Thoracic aorta (tissue), 2 donors: ENCODE measurements at regions not wholly inside any gene's neighbourhood (a gene's known extent, or its start where the extent isn't known, plus 50 kb on each side); places are given as distances from the start of the nearest gene placed in this dataset.

ENCODE experiments used
- ATAC-seq: fragments of 150-250 bp; one replicate; pipeline ENCODE4 v1.8.0; 2017; ENCODE audit warnings: low read depth; ENCODE audit not compliant: insufficient number of reproducible peaks, low FRiP score
- DNase-seq: peaks from one replicate; pipeline ENCODE4 v3.0.0-alpha.2; 2020; ENCODE audit warnings: low spot score
- H3K27ac ChIP-seq, 2 donors: fragments of 200-600 bp; sonication (generic); 1 replicate in 1 of 2; 2 replicates in 1 of 2; pipeline ENCODE4 v1.5.1; 2016; ENCODE audit warnings: mild to moderate bottlenecking in 2 of 2, moderate library complexity in 2 of 2
- H3K27me3 ChIP-seq: fragments of 200-600 bp; sonication (generic); replicated peaks from 2 replicates; pipeline ENCODE4 v1.6.0; 2016; ENCODE audit warnings: mild to moderate bottlenecking; ENCODE audit not compliant: insufficient read depth
- H3K36me3 ChIP-seq: fragments of 200-600 bp; sonication (generic); one replicate; pipeline ENCODE4 v1.5.1; 2016
- H3K4me1 ChIP-seq, 2 donors: fragments of 200-600 bp; sonication (generic); 1 replicate in 1 of 2; 2 replicates in 1 of 2; pipeline versions ENCODE4 v1.5.1 to v1.6.0; 2016; ENCODE audit warnings: low read depth in 2 of 2, mild to moderate bottlenecking in 1 of 2; ENCODE audit not compliant: control insufficient read depth in 1 of 2
- H3K4me3 ChIP-seq: fragments of 200-600 bp; sonication (generic); 2 replicates; pipeline ENCODE4 v1.5.1; 2016; ENCODE audit warnings: mild to moderate bottlenecking
- H3K9me3 ChIP-seq: fragments of 200-600 bp; sonication (generic); 2 replicates; pipeline ENCODE4 v1.5.1; 2016
- TF ChIP-seq, protein P1 (sequence below): fragments of 200-600 bp; sonication (generic); IDR thresholded peaks from one replicate; pipeline ENCODE4 v1.5.1; 2019; ENCODE audit warnings: antibody characterized with exemption

- Histone ChIP-seq H3K4me1 (no peaks in the 10 kb centered on the region), H3K36me3 (no peaks in the 10 kb centered on the region), H3K27me3 (no peaks in the 10 kb centered on the region), H3K4me3 (no peak overlapping the region), H3K9me3 (no peaks in the 10 kb centered on the region), H3K27ac (no peak overlapping the region)
- DNase-seq (no peak), ATAC-seq (no peak)
- TF ChIP-seq, protein P1, sequence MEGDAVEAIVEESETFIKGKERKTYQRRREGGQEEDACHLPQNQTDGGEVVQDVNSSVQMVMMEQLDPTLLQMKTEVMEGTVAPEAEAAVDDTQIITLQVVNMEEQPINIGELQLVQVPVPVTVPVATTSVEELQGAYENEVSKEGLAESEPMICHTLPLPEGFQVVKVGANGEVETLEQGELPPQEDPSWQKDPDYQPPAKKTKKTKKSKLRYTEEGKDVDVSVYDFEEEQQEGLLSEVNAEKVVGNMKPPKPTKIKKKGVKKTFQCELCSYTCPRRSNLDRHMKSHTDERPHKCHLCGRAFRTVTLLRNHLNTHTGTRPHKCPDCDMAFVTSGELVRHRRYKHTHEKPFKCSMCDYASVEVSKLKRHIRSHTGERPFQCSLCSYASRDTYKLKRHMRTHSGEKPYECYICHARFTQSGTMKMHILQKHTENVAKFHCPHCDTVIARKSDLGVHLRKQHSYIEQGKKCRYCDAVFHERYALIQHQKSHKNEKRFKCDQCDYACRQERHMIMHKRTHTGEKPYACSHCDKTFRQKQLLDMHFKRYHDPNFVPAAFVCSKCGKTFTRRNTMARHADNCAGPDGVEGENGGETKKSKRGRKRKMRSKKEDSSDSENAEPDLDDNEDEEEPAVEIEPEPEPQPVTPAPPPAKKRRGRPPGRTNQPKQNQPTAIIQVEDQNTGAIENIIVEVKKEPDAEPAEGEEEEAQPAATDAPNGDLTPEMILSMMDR = no peak
Observed at GRCh38 chr6:8688821-8689220, 253.5 kb upstream of the SLC35B3 start.

DNA sequence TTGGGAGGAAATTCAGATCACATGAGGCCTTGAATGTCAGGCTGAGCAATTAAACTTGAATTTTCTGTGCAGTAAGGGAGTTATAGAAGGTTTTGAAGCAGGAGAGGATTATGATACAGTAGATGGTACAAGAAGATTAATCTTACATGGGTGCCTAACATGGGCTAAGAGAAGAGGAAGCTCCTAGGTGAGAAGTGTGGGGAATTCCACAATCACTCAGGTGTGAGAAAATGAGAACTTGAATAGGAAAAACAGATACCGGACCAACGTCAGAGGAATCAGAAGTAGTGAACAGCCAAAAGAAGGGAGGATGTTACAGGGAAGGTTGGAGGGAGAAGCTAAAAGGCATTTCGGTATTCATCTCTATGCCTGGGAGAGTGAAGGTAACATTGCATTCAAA, 250.7 kb upstream of the SLC35B3 start:
- Histone ChIP-seq H3K36me3 (no peaks in the 10 kb centered on the region), H3K27ac (no peak overlapping the region), H3K9me3 (no peaks in the 10 kb centered on the region), H3K4me1 (no peaks in the 10 kb centered on the region), H3K4me3 (no peak overlapping the region), H3K27me3 (no peaks in the 10 kb centered on the region)
- ATAC-seq = no peak
- TF ChIP-seq, protein P1 = no peak
- DNase-seq = no peak

DNA sequence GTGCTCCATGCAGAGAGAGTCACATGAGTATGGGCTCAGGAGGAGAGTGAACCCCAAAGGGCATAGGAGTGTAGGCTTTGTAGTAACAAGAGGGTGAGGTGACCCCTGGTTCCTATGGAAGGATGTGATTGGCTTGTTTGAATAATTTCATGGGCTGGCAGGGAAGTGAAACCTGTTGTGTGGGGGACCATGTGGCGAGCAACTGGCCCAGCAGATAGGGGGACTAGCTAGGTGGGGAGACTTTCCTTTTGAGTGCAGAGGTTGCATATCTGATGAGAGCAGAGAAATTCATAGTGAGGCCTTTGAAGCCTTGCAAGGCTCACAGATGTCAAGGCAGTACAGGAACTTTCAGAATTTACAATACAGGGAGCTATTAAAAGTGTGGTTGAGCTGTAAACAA, 247.9 kb upstream of the SLC35B3 start:
- Histone ChIP-seq H3K4me1 (no peaks in the 10 kb centered on the region), H3K36me3 (no peaks in the 10 kb centered on the region), H3K27ac (no peak overlapping the region), H3K9me3 (no peaks in the 10 kb centered on the region), H3K27me3 (no peaks in the 10 kb centered on the region), H3K4me3 (no peak overlapping the region)
- DNase-seq (no peak), ATAC-seq (no peak)
- TF ChIP-seq, protein P1 = no peak

- TF ChIP-seq, protein P1 = no peak
- no peak overlapping the region for H3K4me3 ChIP-seq
- H3K4me1 ChIP-seq = no peaks in the 10 kb centered on the region
- DNase-seq (no peak), ATAC-seq (no peak)
- no peaks in the 10 kb centered on the region for H3K27me3 ChIP-seq
- H3K36me3 ChIP-seq = no peaks in the 10 kb centered on the region
- H3K27ac ChIP-seq = no peak overlapping the region
- H3K9me3 ChIP-seq = no peaks in the 10 kb centered on the region
Observed at GRCh38 chr6:8679823-8680222, 244.5 kb upstream of the SLC35B3 start.

GRCh38 chr6:8678466-8678865, 243.1 kb upstream of the SLC35B3 start:
- no peaks in the 10 kb centered on the region for H3K4me1 ChIP-seq
- H3K4me3 ChIP-seq = no peak overlapping the region
- no peaks in the 10 kb centered on the region for H3K9me3 ChIP-seq
- TF ChIP-seq, protein P1 = no peak
- ATAC-seq = no peak
- H3K27me3 ChIP-seq = no peaks in the 10 kb centered on the region
- DNase-seq = no peak
- H3K27ac ChIP-seq = no peak overlapping the region
- H3K36me3 ChIP-seq = no peaks in the 10 kb centered on the region
